Esophagus squamous epithelium (tissue), 5 donors: ENCODE measurements at regions not wholly inside any gene's neighbourhood (a gene's known extent, or its start where the extent isn't known, plus 50 kb on each side); places are given as distances from the start of the nearest gene placed in this dataset.

Source experiments
- DNase-seq: peaks from one replicate; lab custom pipeline; 2025; lab: John Stamatoyannopoulos, UW
- H3K27ac ChIP-seq, 4 donors: fragments of 200-600 bp; sonication (generic); one replicate each; pipeline ENCODE4 v1.5.1; 2016 to 2019; ENCODE audit warnings: mild to moderate bottlenecking in 1 of 4
- H3K27me3 ChIP-seq, 4 donors: fragments of 200-600 bp; sonication (generic); 1 replicate in 3 of 4; 2 replicates in 1 of 4; pipeline versions ENCODE4 v1.5.1 to v1.6.0; 2017 to 2021; ENCODE audit warnings: antibody characterized with exemption in 1 of 4
- H3K36me3 ChIP-seq, 3 donors: fragments of 200-600 bp; sonication (generic); one replicate each; pipeline ENCODE4 v1.5.1; 2016 to 2019
- H3K4me1 ChIP-seq, 3 donors: fragments of 200-600 bp; sonication (generic); one replicate each; pipeline ENCODE4 v1.5.1; 2017 to 2019
- H3K4me3 ChIP-seq, 4 donors: fragments of 200-600 bp; sonication (generic); 1 replicate in 3 of 4; 2 replicates in 1 of 4; pipeline ENCODE4 v1.5.1; 2016 to 2019; ENCODE audit warnings: mild to moderate bottlenecking in 2 of 4, moderate library complexity in 1 of 4
- H3K9me3 ChIP-seq, 3 donors: fragments of 200-600 bp; sonication (generic); one replicate each; pipeline ENCODE4 v1.5.1; 2016 to 2019
- CTCF ChIP-seq, 6 experiments: fragments of 450-650 bp in 4 of 6; fragments of 200-600 bp in 2 of 6; sonication (generic) in 2 of 6; IDR thresholded peaks; one replicate each; pipeline ENCODE4 v1.5.1; 2016 to 2019; ENCODE audit warnings: antibody characterized with exemption in 6 of 6, mild to moderate bottlenecking in 4 of 6, moderate library complexity in 4 of 6
- POLR2A ChIP-seq, 4 donors: fragments of 450-650 bp; IDR thresholded peaks; one replicate each; pipeline ENCODE4 v1.6.1; 2017; ENCODE audit warnings: antibody characterized with exemption in 4 of 4, mild to moderate bottlenecking in 4 of 4, moderate library complexity in 3 of 4
- WGBS, 2 donors: methylation state at CpG; one replicate each; pipeline ENCODE4 v1.1.5; 2018; 5-methylcytosine and 5-hydroxymethylcytosine counted together
- intact Hi-C: fragments of 100-400 bp; cut with DNase I; formaldehyde crosslinking; loops from one replicate; pipeline ENCODE4 v1.15.0; 2022
- donor health status: DM: yes; HTN: yes; CAD: no.

GRCh38 chr12:13603953-13604352, 377.4 kb downstream of the GRIN2B start:
- WGBS, 2 donors, result 79 to 86% methylated on average over 5 of the region's 5 CpGs
- intact Hi-C loops, result no loop called here
- no peak overlapping the region for H3K4me3 ChIP-seq
- DNase-seq, result no peak
- H3K36me3 ChIP-seq, result no peaks in the 10 kb centered on the region
- no peaks in the 10 kb centered on the region for H3K27me3 ChIP-seq
- no peak overlapping the region for H3K27ac ChIP-seq
- H3K9me3 ChIP-seq, result no peaks in the 10 kb centered on the region
- TF ChIP-seq POLR2A (IDR thresholded peaks at IDR 0.05) (no peak), CTCF (IDR thresholded peaks at IDR 0.05) (no peak)
- no peaks in the 10 kb centered on the region for H3K4me1 ChIP-seq

GRCh38 chr12:13602172-13602571, 379.2 kb downstream of the GRIN2B start:
- no peak for DNase-seq
- Histone ChIP-seq H3K36me3 (no peaks in the 10 kb centered on the region), H3K4me1 (no peaks in the 10 kb centered on the region), H3K4me3 (no peak overlapping the region), H3K27me3 (no peaks in the 10 kb centered on the region), H3K27ac (no peak overlapping the region), H3K9me3 (no peaks in the 10 kb centered on the region)
- intact Hi-C loops, result no loop called here
- WGBS, 2 donors, result 0% methylated on average over 2 of the region's 2 CpGs; no CpG with 5 or more reads in 1 of the 2 donors
- TF ChIP-seq CTCF (IDR thresholded peaks at IDR 0.05) (no peak), POLR2A (IDR thresholded peaks at IDR 0.05) (no peak)

- H3K27ac ChIP-seq, result no peak overlapping the region
- H3K4me1 ChIP-seq, result no peaks in the 10 kb centered on the region
- no peaks in the 10 kb centered on the region for H3K9me3 ChIP-seq
- no peak for DNase-seq
- H3K36me3 ChIP-seq, result no peaks in the 10 kb centered on the region
- no peak overlapping the region for H3K4me3 ChIP-seq
- 47 to 64% methylated on average over 3 to 4 of the region's 4 CpGs for WGBS, 2 donors
- TF ChIP-seq CTCF (IDR thresholded peaks at IDR 0.05) (no peak), POLR2A (IDR thresholded peaks at IDR 0.05) (no peak)
- intact Hi-C loops, result no loop called here
- no peaks in the 10 kb centered on the region for H3K27me3 ChIP-seq
Measured at GRCh38 chr12:13599176-13599575, 382.2 kb downstream of the GRIN2B start.

GRCh38 chr12:13597837-13598236, 383.6 kb downstream of the GRIN2B start:
- Histone ChIP-seq H3K4me1 (no peaks in the 10 kb centered on the region), H3K4me3 (no peak overlapping the region), H3K27me3 (no peaks in the 10 kb centered on the region), H3K27ac (no peak overlapping the region), H3K9me3 (no peaks in the 10 kb centered on the region), H3K36me3 (no peaks in the 10 kb centered on the region)
- TF ChIP-seq POLR2A (IDR thresholded peaks at IDR 0.05) (no peak), CTCF (IDR thresholded peaks at IDR 0.05) (no peak)
- DNase-seq, result no peak
- intact Hi-C loops, result no loop called here
- 25 to 57% methylated on average over 1 to 2 of the region's 2 CpGs for WGBS, 2 donors

- intact Hi-C loops, result no loop called here
- WGBS, 2 donors, result 65 to 79% methylated on average over 4 of the region's 4 CpGs
- Histone ChIP-seq H3K4me3 (no peak overlapping the region), H3K9me3 (no peaks in the 10 kb centered on the region), H3K27ac (no peak overlapping the region), H3K4me1 (no peaks in the 10 kb centered on the region), H3K36me3 (no peaks in the 10 kb centered on the region), H3K27me3 (no peaks in the 10 kb centered on the region)
- DNase-seq, result no peak
- no peak for TF ChIP-seq CTCF (IDR thresholded peaks at IDR 0.05)
- no peak for TF ChIP-seq POLR2A (IDR thresholded peaks at IDR 0.05)
Measured at GRCh38 chr12:13597166-13597565, 384.2 kb downstream of the GRIN2B start.
